GM21423 (cell line): ENCODE measurements at regions not wholly inside any gene's neighbourhood (a gene's known extent, or its start where the extent isn't known, plus 50 kb on each side); places are given as distances from the start of the nearest gene placed in this dataset.
A peak's percentile ranks its signal among the peaks of the same experiment; 100 is the strongest.

Source experiments
- ATAC-seq: cut with Tn5 transposase; IDR thresholded peaks from one replicate; pipeline ENCODE4 v1.9.1; 2021; ENCODE audit warnings: mild to moderate bottlenecking, moderate library complexity; ENCODE audit not compliant: unreplicated experiment

DNA sequence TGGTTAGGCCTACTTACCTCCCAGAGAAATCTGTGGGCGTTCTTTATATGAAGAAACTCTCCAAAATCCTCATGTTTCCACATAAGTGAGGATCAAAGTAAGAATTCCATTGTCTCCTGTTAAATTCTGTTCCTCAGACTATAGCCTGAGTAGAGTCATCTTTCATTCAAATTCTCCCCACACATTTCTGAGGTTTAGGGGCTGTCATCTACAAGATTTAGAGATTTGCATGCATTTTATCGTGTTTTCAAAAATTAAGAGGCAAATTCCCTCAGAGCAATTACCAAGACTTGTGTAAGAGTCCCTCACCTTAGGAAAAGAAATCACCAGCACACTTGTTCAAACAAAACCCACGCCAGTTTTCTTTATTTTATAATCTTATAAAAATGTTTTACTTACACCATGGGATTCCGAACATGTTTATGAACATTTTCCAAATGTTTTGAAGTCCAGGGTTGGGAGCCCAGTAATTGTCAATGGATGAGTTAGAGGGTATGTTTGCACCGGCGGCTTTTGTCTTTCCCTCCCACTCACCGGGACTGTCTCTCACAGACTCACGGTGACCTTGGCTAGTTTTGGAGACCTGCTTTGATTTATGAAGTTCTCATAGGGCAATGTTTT is 367.6 kb downstream of the ENC1 start:
- ATAC-seq: no peak

GRCh38 chr5:74272024-74272775 is 368.3 kb downstream of the ENC1 start:
- no peak for ATAC-seq

GRCh38 chr5:74268297-74268696 is 372.2 kb downstream of the ENC1 start:
- ATAC-seq: no peak

GRCh38 chr5:74266836-74267235 is 373.7 kb downstream of the ENC1 start:
- ATAC-seq: no peak

DNA sequence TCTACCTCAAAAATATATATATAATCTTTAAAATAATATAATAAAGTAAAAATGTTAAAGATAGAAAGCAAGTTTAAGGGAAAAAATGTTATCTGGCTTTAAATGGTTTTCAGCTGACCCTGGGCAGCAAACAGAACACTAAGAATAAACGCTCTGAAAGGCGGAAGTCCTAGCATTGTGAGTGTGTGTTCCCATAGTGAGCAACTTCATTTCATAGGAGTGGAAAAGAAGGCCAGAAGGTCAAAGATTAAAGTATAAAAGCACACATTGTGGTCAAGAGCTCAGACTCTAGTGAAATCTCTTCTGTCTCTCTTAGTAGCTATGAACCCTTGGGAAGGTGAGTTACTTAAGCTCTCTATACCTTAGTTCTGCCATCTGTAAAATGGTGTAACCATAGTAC is 374.4 kb downstream of the ENC1 start:
- no peak for ATAC-seq

DNA sequence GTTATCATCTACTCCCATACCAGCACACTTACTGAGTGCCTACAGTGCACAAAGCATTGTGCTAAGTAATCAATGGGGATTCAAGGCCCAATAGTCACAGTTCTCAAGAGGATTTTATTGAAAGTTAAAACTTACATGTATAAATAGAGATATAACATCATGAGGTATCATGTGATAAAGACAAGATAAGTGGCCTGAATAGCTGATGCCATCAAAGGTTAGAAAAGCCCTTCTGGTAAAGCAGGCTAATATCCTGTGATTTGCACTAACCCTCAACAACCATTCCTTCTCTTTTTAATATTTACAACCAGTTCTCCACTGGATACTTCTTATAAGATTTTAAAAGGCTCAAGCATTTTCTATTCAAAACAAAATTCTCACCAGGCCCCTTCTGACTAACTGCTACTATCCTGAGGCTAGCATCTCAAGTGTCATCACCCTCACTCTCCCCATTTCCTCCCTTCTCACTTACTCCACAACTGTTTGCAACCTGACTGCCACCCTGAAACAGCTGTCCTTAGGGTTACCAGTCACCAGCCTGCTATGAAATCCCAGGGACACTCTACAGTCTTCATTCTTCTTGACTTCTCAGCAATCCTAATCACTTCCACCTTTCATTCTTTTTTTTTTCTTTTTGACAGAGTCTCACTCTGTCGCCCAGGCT is 377.9 kb downstream of the ENC1 start:
- ATAC-seq: no peak

GRCh38 chr5:74261866-74262265 is 378.7 kb downstream of the ENC1 start:
- no peak for ATAC-seq

DNA sequence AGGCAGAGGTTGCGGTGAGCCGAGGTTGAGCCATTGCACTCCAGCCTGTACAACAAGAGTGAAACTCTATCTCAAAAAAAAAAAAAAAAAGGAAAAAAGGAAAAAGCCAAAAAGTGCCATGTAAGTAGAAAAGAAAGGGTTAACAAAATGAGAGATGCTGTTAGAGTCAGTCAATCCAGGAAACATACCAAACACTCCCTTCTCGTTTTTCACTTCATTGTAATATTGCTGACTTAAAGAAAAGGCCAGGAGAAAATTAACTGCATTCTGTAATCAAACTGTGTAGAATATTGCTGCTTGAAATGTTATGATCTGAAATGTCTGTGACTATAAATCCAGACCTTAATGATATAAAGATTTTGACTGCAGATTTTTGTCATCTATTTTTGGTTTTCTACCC is 379.1 kb downstream of the ENC1 start:
- ATAC-seq: no peak

DNA sequence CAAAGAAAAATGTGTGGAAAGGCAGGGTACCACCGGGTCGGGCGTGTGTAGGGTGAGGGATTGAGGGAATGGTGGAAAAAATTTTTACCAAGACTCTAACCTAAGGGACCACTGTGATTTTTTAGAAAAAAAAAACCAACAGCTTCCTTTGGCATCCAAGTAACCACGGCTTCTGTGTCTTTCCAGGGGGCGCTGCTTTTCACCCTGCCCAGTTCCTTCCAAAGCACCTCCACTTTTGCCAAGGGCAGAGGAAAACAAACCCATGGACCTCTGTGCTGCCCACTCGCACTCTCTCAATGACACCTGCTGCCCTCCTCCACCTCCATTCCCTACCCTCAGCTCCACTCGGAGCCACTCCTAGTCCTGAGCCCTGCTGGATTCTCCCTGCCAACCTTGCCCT is 381.0 kb downstream of the ENC1 start:
- no peak for ATAC-seq

- no peak for ATAC-seq
Observed at GRCh38 chr5:74258314-74258665, 382.2 kb downstream of the ENC1 start.

DNA sequence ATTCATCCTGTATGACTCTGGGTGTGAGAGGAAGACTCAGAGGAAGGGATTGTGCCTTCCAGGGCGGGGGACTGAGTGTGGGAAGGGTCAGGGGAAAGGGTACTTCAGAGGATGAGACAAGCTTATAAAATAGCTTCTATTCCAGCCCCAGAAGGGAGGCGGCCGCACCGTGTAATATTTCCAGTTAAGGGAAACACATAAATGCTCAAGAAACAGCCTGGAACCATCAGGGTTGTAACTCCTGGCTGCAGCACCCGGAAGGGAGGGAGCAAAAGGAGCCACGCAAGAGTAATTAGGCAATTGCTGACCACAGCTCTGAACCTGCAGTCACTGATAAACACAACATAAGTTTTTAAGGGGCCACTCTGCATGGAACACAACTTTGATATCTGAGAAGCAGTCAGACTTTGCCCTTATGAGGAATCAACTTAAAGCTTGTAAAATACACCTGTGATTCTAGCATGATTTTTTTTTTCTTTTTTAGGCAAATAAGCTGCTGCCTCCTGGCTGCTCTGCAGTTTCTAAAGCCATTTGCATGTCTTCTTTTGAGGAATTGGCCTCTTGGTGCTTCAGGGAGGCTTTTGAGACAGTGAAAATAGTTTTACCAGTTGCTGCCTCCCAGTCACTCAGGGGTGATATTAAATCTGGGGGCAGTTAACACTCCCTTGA is 382.7 kb downstream of the ENC1 start:
- ATAC-seq: peak; percentile 49

DNA sequence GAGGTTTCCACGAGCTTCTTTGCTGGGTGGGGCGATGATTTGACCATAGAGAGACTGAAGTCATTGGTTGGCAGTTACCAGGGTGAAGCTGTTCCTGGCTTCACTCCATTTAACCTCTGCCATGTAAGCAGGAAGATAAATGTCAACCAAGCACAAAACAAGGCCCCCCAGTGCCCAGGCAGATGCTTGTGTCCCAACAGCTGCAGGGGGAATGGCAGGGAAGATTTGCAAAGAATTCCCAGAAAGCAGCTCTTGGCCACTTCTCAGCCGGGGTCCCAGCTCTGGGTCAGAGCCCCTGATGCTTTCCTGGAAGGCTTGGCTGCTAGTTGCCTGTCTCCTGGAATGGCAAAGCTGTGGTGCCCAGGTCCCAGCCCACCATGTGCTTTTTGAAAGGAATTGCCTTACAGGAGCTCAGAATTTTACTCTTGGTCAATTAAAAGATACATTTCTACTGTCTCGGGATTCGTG is 383.4 kb downstream of the ENC1 start:
- no peak for ATAC-seq

DNA sequence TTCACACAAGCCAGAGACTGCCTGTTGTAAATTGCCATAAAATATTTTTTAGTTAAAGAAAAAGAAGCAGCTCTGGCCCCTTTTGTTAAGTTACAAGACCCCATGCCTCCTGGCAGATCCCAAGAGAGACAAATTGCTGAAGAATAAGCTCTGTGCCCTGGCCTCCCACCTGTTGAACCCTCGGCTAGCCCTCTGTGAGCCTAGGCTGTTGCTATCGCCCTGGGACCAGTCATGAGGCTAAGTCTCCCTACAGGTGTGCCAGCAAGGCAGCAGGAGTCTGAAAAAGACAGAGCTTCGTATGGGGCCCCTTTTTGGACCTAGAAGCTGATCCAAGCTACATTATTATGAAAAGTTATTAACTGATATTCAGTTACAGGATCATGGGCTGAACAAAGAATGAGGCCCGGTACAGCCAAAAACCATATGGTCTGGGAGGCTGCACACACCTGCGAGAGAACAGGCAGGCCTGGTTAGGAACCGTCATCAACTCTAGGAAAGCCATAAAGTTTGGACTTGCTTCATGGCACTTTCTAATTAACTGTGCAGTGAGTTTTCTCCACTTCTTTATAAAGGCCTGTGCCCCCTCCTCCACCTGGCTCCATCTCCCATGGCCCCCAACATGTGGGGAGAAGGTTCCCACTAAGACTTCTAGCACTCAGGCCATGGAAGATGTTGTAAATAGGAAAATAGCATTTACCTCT is 384.7 kb downstream of the ENC1 start:
- no peak for ATAC-seq

DNA sequence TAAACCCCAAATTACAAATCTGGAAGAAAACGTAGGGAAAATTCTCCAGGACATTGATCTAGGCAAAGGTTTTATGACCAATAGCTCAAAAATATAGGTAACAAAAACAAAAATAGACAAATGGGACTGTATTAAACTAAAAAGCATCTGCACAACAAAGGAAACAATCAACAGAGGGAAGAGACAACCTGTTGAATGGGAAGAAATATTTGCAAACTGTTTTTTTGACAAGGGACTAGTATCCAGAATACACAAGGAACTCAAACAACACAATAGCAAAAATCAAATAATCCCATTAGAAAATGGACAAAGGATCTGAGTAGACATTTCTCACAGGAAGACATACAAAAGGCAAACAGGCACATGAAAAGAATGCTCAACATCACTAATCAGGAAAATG is 386.3 kb downstream of the ENC1 start:
- ATAC-seq: no peak

DNA sequence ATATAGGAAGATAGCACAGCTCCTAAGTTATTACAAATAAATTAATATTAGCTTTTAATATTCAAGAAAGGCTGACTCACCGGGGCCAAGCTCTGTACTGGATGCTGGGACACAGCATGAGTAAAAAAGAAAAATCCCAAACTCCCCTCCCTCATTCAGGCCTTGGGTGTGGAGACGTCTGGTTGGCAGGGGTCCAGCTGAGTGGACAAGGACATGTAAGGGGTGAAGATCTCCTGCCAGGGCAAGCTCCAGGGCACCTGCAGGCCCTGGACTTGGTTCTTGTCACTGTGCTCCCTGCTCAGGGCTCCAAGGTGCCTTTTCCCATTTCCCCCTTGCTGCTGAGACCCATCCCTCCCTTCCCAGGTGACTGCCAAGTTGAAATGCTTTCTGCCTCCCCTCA is 388.5 kb downstream of the ENC1 start:
- no peak for ATAC-seq

DNA sequence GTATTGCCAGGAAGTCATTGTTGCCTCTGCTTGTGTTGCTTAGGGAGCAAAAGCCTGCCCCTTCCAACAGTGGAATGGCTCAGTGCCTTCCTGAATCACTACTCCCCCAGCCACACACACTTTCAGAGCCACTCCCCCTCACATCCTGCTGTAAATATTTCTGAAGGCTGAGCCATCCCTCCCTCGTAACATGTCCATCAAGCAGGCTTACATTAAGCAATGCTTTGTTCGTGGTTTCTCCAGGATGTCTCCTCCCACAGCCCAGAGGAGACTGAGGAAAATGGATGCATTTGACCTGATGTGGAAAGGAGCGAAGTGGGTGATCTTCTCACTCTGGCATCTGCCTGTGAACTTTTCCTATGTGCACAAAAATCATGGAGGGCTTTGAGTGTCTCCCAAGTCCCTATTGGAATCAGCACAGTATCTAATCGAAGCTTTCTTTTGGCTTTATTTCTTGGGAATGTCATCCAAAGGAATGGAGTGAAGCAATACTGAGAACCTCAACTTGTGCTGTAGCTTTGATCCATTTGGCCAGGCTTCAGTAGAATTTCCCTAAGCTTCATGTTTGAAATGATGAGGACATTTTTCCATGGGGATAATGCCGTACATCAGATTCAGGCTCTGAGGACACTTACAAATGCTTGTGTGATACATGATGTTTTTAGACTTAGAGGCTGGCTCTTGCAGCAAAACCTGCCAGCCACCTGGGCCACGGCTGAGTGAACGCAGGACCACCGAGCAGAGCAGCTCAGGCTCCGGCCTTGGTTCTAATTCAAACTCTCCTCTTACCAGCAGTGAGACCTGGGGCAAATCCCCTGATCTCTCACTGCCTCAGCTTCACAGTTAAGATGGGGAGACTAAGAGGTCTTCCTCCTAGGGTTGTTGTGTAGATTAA is 389.1 kb downstream of the ENC1 start:
- ATAC-seq: no peak

- no peak for ATAC-seq
Observed at GRCh38 chr5:74250304-74251102, 390.0 kb downstream of the ENC1 start.

- ATAC-seq: no peak
Observed at GRCh38 chr5:74248576-74248975, 392.0 kb downstream of the ENC1 start.

DNA sequence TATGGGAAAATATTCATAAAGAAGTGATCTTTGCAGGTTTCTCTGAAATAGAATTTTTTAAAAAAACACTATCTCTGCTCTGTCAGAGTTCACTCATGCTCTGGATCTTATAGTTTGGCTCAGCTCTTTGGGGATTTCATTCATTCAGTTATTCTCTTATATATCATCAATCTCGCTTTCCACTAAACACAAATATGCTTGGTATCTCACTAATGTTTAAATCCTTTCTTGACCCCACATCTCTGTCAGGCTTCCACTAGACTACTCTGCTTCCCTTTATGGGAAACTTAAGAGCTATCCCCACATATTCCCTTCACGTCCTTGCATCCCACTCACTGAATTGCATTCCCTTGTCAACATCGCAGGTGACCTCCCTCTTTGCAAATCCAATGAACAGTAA is 396.1 kb downstream of the ENC1 start:
- ATAC-seq: no peak
